WTC11 (cell line): ENCODE measurements at regions not wholly inside any gene's neighbourhood (a gene's known extent, or its start where the extent isn't known, plus 50 kb on each side); places are given as distances from the start of the nearest gene placed in this dataset.
"Not testable (repeated sequence)": the region's sequence is repeated elsewhere in the genome, so short reads cannot be mapped to it uniquely, and the experiment has no call there.

Experiments used
- CTCF ChIP-seq: fragments of 200-600 bp; IDR thresholded peaks from 2 replicates; pipeline ENCODE4 v1.8.0; 2022; ENCODE audit warnings: antibody characterized with exemption
- MAX ChIP-seq: sonication (generic); formaldehyde crosslinking; IDR thresholded peaks from 2 replicates; pipeline ENCODE4 v1.8.0; 2022; ENCODE audit warnings: mild to moderate bottlenecking, missing genetic modification reagents
- SP1 ChIP-seq: sonication (generic); formaldehyde crosslinking; conservative IDR thresholded peaks from 2 replicates; pipeline ENCODE4 v1.8.1; 2022; ENCODE audit warnings: missing genetic modification reagents

- not testable (repeated sequence) for TF ChIP-seq MAX (CRISPR knock-in tag); SP1 (CRISPR knock-in tag); CTCF
Observed at GRCh38 chr9:65466911-65467734, 182.1 kb upstream of the FOXD4L5 start.
